ENCODE measurements at regions not wholly inside any gene's neighbourhood (a gene's known extent, or its start where the extent isn't known, plus 50 kb on each side); places are given as distances from the start of the nearest gene placed in this dataset.

GRCh38 chr2:66960161-66960560 lies 437.0 kb upstream of the ETAA1 start:
- no peak for DNase-seq (ENCODE audit: low spot score)

GRCh38 chr2:66962716-66963115 lies 434.4 kb upstream of the ETAA1 start:
- peak; percentile 16 for DNase-seq (ENCODE audit: low spot score)

GRCh38 chr2:66966631-66967030 lies 430.5 kb upstream of the ETAA1 start:
- no peak for DNase-seq (ENCODE audit: low spot score)

- no peak for DNase-seq (ENCODE audit: low spot score)
These were observed 428.2 kb upstream of the ETAA1 start for GRCh38 chr2:66968946-66969345.

- no peak for DNase-seq (ENCODE audit: low spot score)
These were observed 416.1 kb upstream of the ETAA1 start for GRCh38 chr2:66981074-66981473.

- no peak for DNase-seq (ENCODE audit: low spot score)
These were observed 414.4 kb upstream of the ETAA1 start for GRCh38 chr2:66982766-66983165.

- no peak for DNase-seq (ENCODE audit: low spot score)
These were observed 412.3 kb upstream of the ETAA1 start for GRCh38 chr2:66984864-66985263.

GRCh38 chr2:66985906-66986305 lies 411.2 kb upstream of the ETAA1 start:
- DNase-seq (ENCODE audit: low spot score), result no peak

GRCh38 chr2:66987733-66988132 lies 409.4 kb upstream of the ETAA1 start:
- DNase-seq (ENCODE audit: low spot score), result no peak

GRCh38 chr2:66994654-66995053 lies 402.5 kb upstream of the ETAA1 start:
- DNase-seq (ENCODE audit: low spot score), result no peak

- no peak for DNase-seq (ENCODE audit: low spot score)
These were observed 401.5 kb upstream of the ETAA1 start for GRCh38 chr2:66995636-66996035.

- DNase-seq (ENCODE audit: low spot score), result no peak
These were observed 394.3 kb upstream of the ETAA1 start for GRCh38 chr2:67002618-67003371.

- no peak for DNase-seq (ENCODE audit: low spot score)
These were observed 390.7 kb upstream of the ETAA1 start for GRCh38 chr2:67006373-67006960.

GRCh38 chr2:67008155-67008554 lies 389.0 kb upstream of the ETAA1 start:
- no peak for DNase-seq (ENCODE audit: low spot score)

- DNase-seq (ENCODE audit: low spot score), result no peak
These were observed 385.0 kb upstream of the ETAA1 start for GRCh38 chr2:67012165-67012564.

GRCh38 chr2:67013821-67014220 lies 383.3 kb upstream of the ETAA1 start:
- DNase-seq (ENCODE audit: low spot score), result no peak

- DNase-seq (ENCODE audit: low spot score), result no peak
These were observed 381.5 kb upstream of the ETAA1 start for GRCh38 chr2:67015681-67016080.

GRCh38 chr2:67018301-67018700 lies 378.8 kb upstream of the ETAA1 start:
- no peak for DNase-seq (ENCODE audit: low spot score)

- no peak for DNase-seq (ENCODE audit: low spot score)
These were observed 365.1 kb upstream of the ETAA1 start for GRCh38 chr2:67032076-67032475.

GRCh38 chr2:67036444-67036843 lies 360.7 kb upstream of the ETAA1 start:
- DNase-seq (ENCODE audit: low spot score), result no peak

- peak; percentile 62 for DNase-seq (ENCODE audit: low spot score)
These were observed 359.5 kb upstream of the ETAA1 start for GRCh38 chr2:67037655-67038054.

- DNase-seq (ENCODE audit: low spot score), result no peak
These were observed 358.9 kb upstream of the ETAA1 start for GRCh38 chr2:67038195-67038594.

GRCh38 chr2:67039058-67039457 lies 358.1 kb upstream of the ETAA1 start:
- no peak for DNase-seq (ENCODE audit: low spot score)
